GM12878 (cell line): ENCODE measurements at regions not wholly inside any gene's neighbourhood (a gene's known extent, or its start where the extent isn't known, plus 50 kb on each side); places are given as distances from the start of the nearest gene placed in this dataset.

ENCODE experiments used
- ATAC-seq: fragments of 200-7000 bp; cut with Tn5 transposase; 3 replicates; pipeline ENCODE4 v1.9.1; 2020; ENCODE audit warnings: mild to moderate bottlenecking, moderate library complexity
- BruUV-seq: library from RNA; stranded (reverse); fragments of 400-500 nt; replicated peaks from 2 replicates; lab custom pipeline; 2021; lab: Mats Ljungman, UMichigan
- CTCF ChIA-PET: fragments of 300-600 bp; sonication (Branson Sonifier 250); formaldehyde crosslinking; extraction: SDS; loops from one replicate; lab custom pipeline; 2021; ENCODE audit warnings: inconsistent platforms; lab: Yijun Ruan, JAX
- POLR2A ChIA-PET: fragments of 350-600 bp; formaldehyde crosslinking; extraction: SDS; loops from one replicate; lab custom pipeline; 2021; ENCODE audit warnings: inconsistent platforms; lab: Charles Lee
- RAD21 ChIA-PET: fragments of 300-600 bp; sonication (Branson Sonifier 250); formaldehyde crosslinking; loops from one replicate; lab custom pipeline; 2023; ENCODE audit warnings: antibody characterized with exemption; ENCODE audit not compliant: unreplicated experiment; lab: Charles Lee
- SMC1A ChIA-PET: fragments of 300-600 bp; sonication (Branson Sonifier 250); formaldehyde crosslinking; loops from one replicate; lab custom pipeline; 2023; ENCODE audit not compliant: unreplicated experiment, uncharacterized antibody; lab: Charles Lee
- DNase-seq: peaks from one replicate; pipeline ENCODE4 v3.0.0-alpha.2; 2011; ENCODE audit warnings: low read depth, low spot score
- FAIRE-seq: peaks from 3 replicates; lab custom pipeline; 2011; peaks lifted over from hg19 to GRCh38; lab: Jason Lieb, UNC
- H2AFZ ChIP-seq: 2 replicates; pipeline ENCODE4 v1.6.0; 2011; ENCODE audit warnings: low read depth, low read length, control low read depth; ENCODE audit not compliant: control insufficient read depth
- H3K27ac ChIP-seq: 2 replicates; pipeline ENCODE4 v1.5.1; 2011; ENCODE audit warnings: control low read depth; ENCODE audit not compliant: control insufficient read depth, insufficient read depth
- H3K27me3 ChIP-seq, 2 experiments: replicated peaks in 1 of 2; 2 replicates each; pipeline versions ENCODE4 v1.6.0 to v1.6.1; 2011; ENCODE audit warnings: low read length in 1 of 2; ENCODE audit not compliant: control insufficient read depth in 2 of 2, insufficient read depth in 2 of 2
- H3K36me3 ChIP-seq, 2 experiments: 2 replicates each; pipeline ENCODE4 v1.5.1; 2011; ENCODE audit warnings: low read length in 1 of 2; ENCODE audit not compliant: control insufficient read depth in 2 of 2, insufficient read depth in 2 of 2
- H3K4me1 ChIP-seq: 2 replicates; pipeline ENCODE4 v1.6.1; 2011; ENCODE audit warnings: mild to moderate bottlenecking, low read length, moderate library complexity, mixed read lengths; ENCODE audit not compliant: control insufficient read depth, insufficient read depth
- H3K4me2 ChIP-seq: 2 replicates; pipeline ENCODE4 v1.6.0; 2011; ENCODE audit warnings: control low read depth; ENCODE audit not compliant: control insufficient read depth, insufficient read depth
- H3K4me3 ChIP-seq: fragments of 200-600 bp; sonication (generic); 2 replicates; pipeline ENCODE4 v1.5.1; 2016
- H3K79me2 ChIP-seq: 2 replicates; pipeline ENCODE4 v1.6.0; 2011; ENCODE audit warnings: low read length; ENCODE audit not compliant: control insufficient read depth, insufficient read depth
- H3K9ac ChIP-seq: 2 replicates; pipeline ENCODE4 v1.8.0; 2011; ENCODE audit warnings: low read length, control low read depth, mixed read lengths; ENCODE audit not compliant: control insufficient read depth, insufficient read depth
- H3K9me3 ChIP-seq: replicated peaks from 3 replicates; pipeline ENCODE4 v1.5.1; 2011; ENCODE audit warnings: mild to moderate bottlenecking, low read length; ENCODE audit not compliant: control insufficient read depth, insufficient read depth
- H4K20me1 ChIP-seq: 2 replicates; pipeline ENCODE4 v1.6.0; 2011; ENCODE audit not compliant: control insufficient read depth, insufficient read depth
- ASH2L ChIP-seq: fragments of 300-600, 200-600 bp; sonication (generic); IDR thresholded peaks from 2 replicates; pipeline ENCODE4 v1.6.1; 2017; ENCODE audit warnings: low read depth, mild to moderate bottlenecking, borderline replicate concordance
- CBX5 ChIP-seq: sonication (generic); IDR thresholded peaks from 2 replicates; pipeline ENCODE4 v1.6.1; 2016; ENCODE audit warnings: low read depth, moderate library complexity, mild to moderate bottlenecking, inconsistent platforms
- CEBPB ChIP-seq, 2 experiments: fragments of 150-350 bp in 1 of 2; IDR thresholded peaks; 2 replicates each; pipeline ENCODE4 v1.6.1; 2012 to 2014; ENCODE audit warnings: low read depth in 2 of 2, low read length in 2 of 2, borderline replicate concordance in 1 of 2, inconsistent platforms in 1 of 2
- E2F8 ChIP-seq: fragments of 450-650 bp; IDR thresholded peaks from 2 replicates; pipeline ENCODE4 v1.6.1; 2018; ENCODE audit warnings: mild to moderate bottlenecking, low read depth, moderate library complexity; ENCODE audit not compliant: partially characterized antibody
- GATAD2B ChIP-seq: fragments of 450-650 bp; conservative IDR thresholded peaks from 2 replicates; pipeline ENCODE4 v1.6.1; 2017; ENCODE audit warnings: low read depth, mild to moderate bottlenecking, moderate library complexity
- HDAC2 ChIP-seq: fragments of 200-600 bp; sonication (generic); IDR thresholded peaks from 2 replicates; pipeline ENCODE4 v1.6.1; 2017
- HDAC6 ChIP-seq: fragments of 200-600 bp; sonication (generic); IDR thresholded peaks from one replicate; pipeline ENCODE4 v1.8.0; 2017; ENCODE audit warnings: antibody characterized with exemption; ENCODE audit not compliant: unreplicated experiment
- HDGF ChIP-seq: fragments of 450-650 bp; IDR thresholded peaks from 2 replicates; pipeline ENCODE4 v1.6.1; 2016; ENCODE audit warnings: antibody characterized with exemption
- JUND ChIP-seq: IDR thresholded peaks from 2 replicates; pipeline ENCODE4 v1.6.1; 2012; ENCODE audit warnings: low read depth, mild to moderate bottlenecking, low read length, improper control_type of control experiment, moderate library complexity
- LARP7 ChIP-seq: fragments of 450-650 bp; IDR thresholded peaks from 2 replicates; pipeline ENCODE4 v1.6.1; 2017; ENCODE audit warnings: mild to moderate bottlenecking
- MYC ChIP-seq: IDR thresholded peaks from 2 replicates; pipeline ENCODE4 v1.6.1; 2011; ENCODE audit warnings: mild to moderate bottlenecking, low read length, moderate library complexity, inconsistent platforms; ENCODE audit not compliant: insufficient read depth, insufficient replicate concordance, insufficient read length, severe bottlenecking
- RAD51 ChIP-seq: fragments of 450-650 bp; IDR thresholded peaks from 2 replicates; pipeline ENCODE4 v1.6.1; 2016; ENCODE audit warnings: moderate library complexity, mild to moderate bottlenecking, inconsistent platforms
- RUNX3 ChIP-seq: IDR thresholded peaks from 2 replicates; pipeline ENCODE4 v1.6.1; 2012; ENCODE audit warnings: low read length, inconsistent platforms
- SP1 ChIP-seq: IDR thresholded peaks from one replicate; pipeline ENCODE4 v1.6.1; 2011; ENCODE audit warnings: low read depth, low read length
- SUZ12 ChIP-seq: fragments of 200-600 bp; sonication (generic); IDR thresholded peaks from one replicate; pipeline ENCODE4 v1.6.1; 2018; ENCODE audit warnings: antibody characterized with exemption, mild to moderate bottlenecking; ENCODE audit not compliant: unreplicated experiment
- ZSCAN29 ChIP-seq: fragments of 450-650 bp; IDR thresholded peaks from 2 replicates; pipeline ENCODE4 v1.6.1; 2017; ENCODE audit warnings: mild to moderate bottlenecking, moderate library complexity
- WGBS: methylation state at CpG from one replicate; pipeline ENCODE4 v1.1.6; 2016; ENCODE audit warnings: low lambda C conversion rate; ENCODE audit not compliant: insufficient replicate concordance, insufficient coverage; ENCODE audit errors: missing lambda C conversion rate; 5-methylcytosine and 5-hydroxymethylcytosine counted together
- in situ Hi-C: fragments of 300-500 bp; cut with MboI; formaldehyde crosslinking; loops from 9 replicates; pipeline ENCODE4 v1.14.3; 2018; ENCODE audit warnings: mixed read lengths
- intact Hi-C: fragments of 100-400 bp; cut with micrococcal nuclease; formaldehyde crosslinking; loops from one replicate; pipeline ENCODE4 v1.14.2; 2022; ENCODE audit not compliant: unreplicated experiment
- TF ChIP-seq, protein P1 (sequence below): IDR thresholded peaks from 2 replicates; pipeline ENCODE4 v1.6.1; 2012; ENCODE audit warnings: low read length, inconsistent platforms

DNA sequence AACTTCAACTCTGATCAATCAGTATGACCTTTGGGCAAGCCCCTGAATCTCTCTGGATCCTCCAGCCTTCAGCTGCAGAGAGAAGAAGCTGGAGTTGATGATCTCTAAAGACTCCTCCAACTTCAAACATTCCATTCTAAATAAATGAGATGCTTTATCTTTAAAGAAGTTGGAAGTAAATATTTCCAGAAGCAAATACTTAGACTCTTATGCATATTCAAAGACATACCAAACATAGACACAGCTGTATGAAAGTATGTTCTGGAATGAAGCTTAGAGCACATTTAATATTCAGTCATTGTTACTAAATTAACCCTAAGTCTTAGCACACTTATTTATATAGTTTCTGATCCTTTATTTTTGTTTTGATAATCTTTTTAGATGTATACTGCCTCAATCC, 77.6 kb upstream of the ACP3 start (continued):
- TF ChIP-seq HDAC2, result no peak
- no peak for TF ChIP-seq RAD51
- TF ChIP-seq GATAD2B, result no peak
- TF ChIP-seq MYC, result no peak
- TF ChIP-seq, protein P1, sequence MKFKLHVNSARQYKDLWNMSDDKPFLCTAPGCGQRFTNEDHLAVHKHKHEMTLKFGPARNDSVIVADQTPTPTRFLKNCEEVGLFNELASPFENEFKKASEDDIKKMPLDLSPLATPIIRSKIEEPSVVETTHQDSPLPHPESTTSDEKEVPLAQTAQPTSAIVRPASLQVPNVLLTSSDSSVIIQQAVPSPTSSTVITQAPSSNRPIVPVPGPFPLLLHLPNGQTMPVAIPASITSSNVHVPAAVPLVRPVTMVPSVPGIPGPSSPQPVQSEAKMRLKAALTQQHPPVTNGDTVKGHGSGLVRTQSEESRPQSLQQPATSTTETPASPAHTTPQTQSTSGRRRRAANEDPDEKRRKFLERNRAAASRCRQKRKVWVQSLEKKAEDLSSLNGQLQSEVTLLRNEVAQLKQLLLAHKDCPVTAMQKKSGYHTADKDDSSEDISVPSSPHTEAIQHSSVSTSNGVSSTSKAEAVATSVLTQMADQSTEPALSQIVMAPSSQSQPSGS, result no peak

DNA sequence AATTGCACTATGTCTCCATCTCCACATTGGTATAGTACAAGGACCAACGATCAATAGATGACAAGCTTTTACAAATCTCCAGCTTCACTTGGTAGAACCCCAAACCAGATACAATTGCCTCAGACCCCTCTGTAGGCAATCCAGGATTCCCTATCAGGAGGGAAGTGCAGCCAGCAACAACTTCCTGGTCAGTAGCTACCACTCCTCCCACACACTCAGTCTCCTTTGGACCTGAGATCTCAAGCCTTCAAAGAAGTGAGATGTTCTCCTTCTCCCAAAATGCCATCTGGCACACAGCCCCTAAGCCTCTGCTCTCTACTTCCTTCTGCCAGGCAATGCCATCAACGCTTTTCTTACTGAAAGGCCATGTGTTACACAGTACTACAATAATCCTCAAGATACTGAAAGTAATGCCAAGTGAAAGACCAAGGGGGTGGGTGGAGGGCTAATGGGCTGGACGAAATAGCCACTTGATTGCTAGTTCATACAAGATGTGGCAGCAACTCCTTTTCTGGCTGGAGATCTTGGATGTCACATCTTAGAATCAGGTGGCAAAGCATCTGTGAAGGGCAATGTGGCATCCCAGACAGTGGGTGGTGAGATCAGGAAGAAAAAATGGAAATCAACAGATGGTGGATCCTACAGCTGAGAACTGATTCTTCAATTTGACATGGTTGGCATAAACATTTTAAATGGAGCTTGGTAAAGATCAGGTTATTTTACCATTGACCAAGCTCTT, 75.3 kb upstream of the ACP3 start:
- ChIA-PET CTCF (no interaction called here), SMC1A (interaction anchor here (1.2 kb wide), 1 partner anchor 192 kb away, joined by 3 read pairs; no protein-coding TSS in a partner anchor), RAD21 (no interaction called here), POLR2A (no interaction called here)
- intact Hi-C loops, result no loop called here
- Histone ChIP-seq H3K36me3 (no peaks in the 10 kb centered on the region), H3K27ac (no peak overlapping the region), H3K9me3 (no peaks in the 10 kb centered on the region), H3K4me1 (no peaks in the 10 kb centered on the region; the same call in 1 of the 2 replicates), H4K20me1 (no peaks in the 10 kb centered on the region), H3K4me3 (no peak overlapping the region), H2AFZ (no peak overlapping the region), H3K79me2 (no peaks in the 10 kb centered on the region), H3K27me3 (peaks cover 2 to 6% of the 10 kb centered on the region in 2 experiments; a peak in 2 of 4 replicates), H3K9ac (no peak overlapping the region), H3K4me2 (no peak overlapping the region)
- FAIRE-seq (no peak), DNase-seq (no peak), ATAC-seq (no peak)
- BruUV-seq, result no TSS peak
- no peak for TF ChIP-seq HDAC6
- no peak for TF ChIP-seq CEBPB (IDR thresholded peaks at IDR 0.05; ENCODE audit: borderline replicate concordance in 1 of 2, low read depth in 2 of 2, low read length in 2 of 2)
- no peak for TF ChIP-seq ASH2L
- TF ChIP-seq SP1, result no peak
- no peak for TF ChIP-seq CBX5
- no peak for TF ChIP-seq RUNX3
- TF ChIP-seq HDGF, result no peak
- TF ChIP-seq ZSCAN29, result no peak
- no peak for TF ChIP-seq JUND
- no peak for TF ChIP-seq E2F8
- TF ChIP-seq SUZ12, result no peak
- no peak for TF ChIP-seq LARP7
- in situ Hi-C loops, result no loop called here
- 13% methylated on average over 3 of the region's 3 CpGs for WGBS
